Activated T-helper 1 cell treated with anti-CD3 and anti-CD28 coated beads, Interleukin-12 subunit alpha, Interleukin-12 subunit beta, Interleukin-2, Interleukin-4 antibody, amounts not matched to agents 30 ng/mL and 10 ng/mL and 1 ng/mL, durations not matched to agents 14 hours and 24 hours and 36 hours (primary cell): ENCODE measurements at regions not wholly inside any gene's neighbourhood (a gene's known extent, or its start where the extent isn't known, plus 50 kb on each side); places are given as distances from the start of the nearest gene placed in this dataset.

Experiments used
- DNase-seq: peaks from one replicate; pipeline ENCODE4 v3.0.0; 2021; ENCODE audit warnings: low spot score
- H3K27ac Mint-ChIP-seq: one replicate; pipeline ENCODE4 v1.8.0; 2021; ENCODE audit warnings: mild to moderate bottlenecking, mixed read lengths
- H3K27me3 Mint-ChIP-seq: one replicate; pipeline ENCODE4 v1.8.0; 2022; ENCODE audit warnings: mild to moderate bottlenecking, moderate library complexity, mixed read lengths; ENCODE audit not compliant: insufficient read depth
- H3K36me3 Mint-ChIP-seq: one replicate; pipeline ENCODE4 v1.8.0; 2021; ENCODE audit warnings: low read depth, mixed read lengths
- H3K4me1 Mint-ChIP-seq: one replicate; pipeline ENCODE4 v1.8.0; 2021; ENCODE audit warnings: low read depth, mixed read lengths
- H3K4me3 Mint-ChIP-seq: one replicate; pipeline ENCODE4 v1.8.0; 2021; ENCODE audit warnings: mild to moderate bottlenecking, moderate library complexity, mixed read lengths
- H3K9me3 Mint-ChIP-seq: one replicate; pipeline ENCODE4 v1.8.0; 2021; ENCODE audit warnings: mixed read lengths
- intact Hi-C: fragments of 100-400 bp; cut with micrococcal nuclease; formaldehyde crosslinking; loops from one replicate; pipeline ENCODE4 v1.15.1; 2024

GRCh38 chrX:20967725-20968124, 406.5 kb upstream of the CNKSR2 start:
- H3K4me1 Mint-ChIP-seq: no peaks in the 10 kb centered on the region
- no peak for DNase-seq
- no peak overlapping the region for H3K27ac Mint-ChIP-seq
- no peaks in the 10 kb centered on the region for H3K36me3 Mint-ChIP-seq
- no peak overlapping the region for H3K4me3 Mint-ChIP-seq
- H3K27me3 Mint-ChIP-seq: no peaks in the 10 kb centered on the region
- intact Hi-C loops: no loop called here
- H3K9me3 Mint-ChIP-seq: no peaks in the 10 kb centered on the region

- Mint-ChIP-seq H3K9me3 (no peaks in the 10 kb centered on the region), H3K27me3 (no peaks in the 10 kb centered on the region), H3K36me3 (no peaks in the 10 kb centered on the region), H3K4me3 (no peak overlapping the region), H3K4me1 (no peaks in the 10 kb centered on the region), H3K27ac (no peak overlapping the region)
- no peak for DNase-seq
- intact Hi-C loops: no loop called here
Observed at GRCh38 chrX:20965270-20966044, 408.8 kb upstream of the CNKSR2 start.

GRCh38 chrX:20954014-20954413, 420.2 kb upstream of the CNKSR2 start:
- no peaks in the 10 kb centered on the region for H3K27me3 Mint-ChIP-seq
- no peaks in the 10 kb centered on the region for H3K4me1 Mint-ChIP-seq
- H3K9me3 Mint-ChIP-seq: no peaks in the 10 kb centered on the region
- no peak overlapping the region for H3K27ac Mint-ChIP-seq
- intact Hi-C loops: no loop called here
- H3K4me3 Mint-ChIP-seq: no peak overlapping the region
- no peaks in the 10 kb centered on the region for H3K36me3 Mint-ChIP-seq
- no peak for DNase-seq

- intact Hi-C loops: no loop called here
- DNase-seq: no peak
- Mint-ChIP-seq H3K27ac (no peak overlapping the region), H3K9me3 (no peaks in the 10 kb centered on the region), H3K36me3 (no peaks in the 10 kb centered on the region), H3K4me1 (no peaks in the 10 kb centered on the region), H3K4me3 (no peak overlapping the region), H3K27me3 (no peaks in the 10 kb centered on the region)
Observed at GRCh38 chrX:20952180-20952579, 422.0 kb upstream of the CNKSR2 start.

GRCh38 chrX:20951016-20951810, 423.0 kb upstream of the CNKSR2 start:
- no peaks in the 10 kb centered on the region for H3K27me3 Mint-ChIP-seq
- intact Hi-C loops: no loop called here
- no peaks in the 10 kb centered on the region for H3K36me3 Mint-ChIP-seq
- H3K9me3 Mint-ChIP-seq: no peaks in the 10 kb centered on the region
- H3K27ac Mint-ChIP-seq: no peak overlapping the region
- no peak for DNase-seq
- no peaks in the 10 kb centered on the region for H3K4me1 Mint-ChIP-seq
- H3K4me3 Mint-ChIP-seq: no peak overlapping the region

GRCh38 chrX:20947411-20947912, 426.8 kb upstream of the CNKSR2 start:
- Mint-ChIP-seq H3K4me3 (no peak overlapping the region), H3K36me3 (no peaks in the 10 kb centered on the region), H3K4me1 (no peaks in the 10 kb centered on the region), H3K9me3 (no peaks in the 10 kb centered on the region), H3K27me3 (no peaks in the 10 kb centered on the region), H3K27ac (no peak overlapping the region)
- DNase-seq: no peak
- intact Hi-C loops: no loop called here

- no peak for DNase-seq
- intact Hi-C loops: no loop called here
Observed at GRCh38 chrX:20913760-20914159, 460.5 kb upstream of the CNKSR2 start.

GRCh38 chrX:20906571-20906970, 467.6 kb upstream of the CNKSR2 start:
- Mint-ChIP-seq H3K9me3 (no peaks in the 10 kb centered on the region), H3K27me3 (no peaks in the 10 kb centered on the region), H3K4me1 (no peaks in the 10 kb centered on the region), H3K4me3 (no peak overlapping the region), H3K27ac (no peak overlapping the region), H3K36me3 (no peaks in the 10 kb centered on the region)
- intact Hi-C loops: no loop called here
- DNase-seq: no peak

More at GRCh38 chrX:20913760-20914159, 460.5 kb upstream of the CNKSR2 start:
- Mint-ChIP-seq H3K9me3 (no peaks in the 10 kb centered on the region), H3K36me3 (no peaks in the 10 kb centered on the region), H3K4me3 (no peak overlapping the region), H3K27ac (no peak overlapping the region), H3K27me3 (no peaks in the 10 kb centered on the region), H3K4me1 (no peaks in the 10 kb centered on the region)

- intact Hi-C loops: no loop called here
- Mint-ChIP-seq H3K9me3 (no peaks in the 10 kb centered on the region), H3K36me3 (no peaks in the 10 kb centered on the region), H3K4me1 (no peaks in the 10 kb centered on the region), H3K4me3 (no peak overlapping the region), H3K27ac (no peak overlapping the region), H3K27me3 (no peaks in the 10 kb centered on the region)
- no peak for DNase-seq
Observed at GRCh38 chrX:20884565-20884964, 489.7 kb upstream of the CNKSR2 start.

- no peak for DNase-seq
- Mint-ChIP-seq H3K4me1 (no peaks in the 10 kb centered on the region), H3K27me3 (no peaks in the 10 kb centered on the region), H3K36me3 (no peaks in the 10 kb centered on the region), H3K9me3 (no peaks in the 10 kb centered on the region), H3K27ac (no peak overlapping the region), H3K4me3 (no peak overlapping the region)
- intact Hi-C loops: no loop called here
Observed at GRCh38 chrX:20863649-20864048, 510.6 kb upstream of the CNKSR2 start.

- H3K4me1 Mint-ChIP-seq: no peaks in the 10 kb centered on the region
- intact Hi-C loops: no loop called here
- no peak overlapping the region for H3K27ac Mint-ChIP-seq
- no peaks in the 10 kb centered on the region for H3K36me3 Mint-ChIP-seq
- no peaks in the 10 kb centered on the region for H3K27me3 Mint-ChIP-seq
- H3K4me3 Mint-ChIP-seq: no peak overlapping the region
- no peak for DNase-seq
- no peaks in the 10 kb centered on the region for H3K9me3 Mint-ChIP-seq
Observed at GRCh38 chrX:20861113-20861512, 513.1 kb upstream of the CNKSR2 start.

- intact Hi-C loops: no loop called here
- Mint-ChIP-seq H3K36me3 (no peaks in the 10 kb centered on the region), H3K27me3 (no peaks in the 10 kb centered on the region), H3K27ac (no peak overlapping the region), H3K4me3 (no peak overlapping the region), H3K9me3 (no peaks in the 10 kb centered on the region), H3K4me1 (no peaks in the 10 kb centered on the region)
- no peak for DNase-seq
Observed at GRCh38 chrX:20857746-20858145, 516.5 kb upstream of the CNKSR2 start.

GRCh38 chrX:20838477-20838876, 535.7 kb upstream of the CNKSR2 start:
- no peaks in the 10 kb centered on the region for H3K9me3 Mint-ChIP-seq
- H3K27ac Mint-ChIP-seq: no peak overlapping the region
- no peak for DNase-seq
- H3K4me3 Mint-ChIP-seq: no peak overlapping the region
- H3K36me3 Mint-ChIP-seq: no peaks in the 10 kb centered on the region
- no peaks in the 10 kb centered on the region for H3K27me3 Mint-ChIP-seq
- intact Hi-C loops: no loop called here
- no peaks in the 10 kb centered on the region for H3K4me1 Mint-ChIP-seq
